NCI-H146 treated with DMSO at 0.1 percent for 48 hours (cell line): ENCODE measurements at regions not wholly inside any gene's neighbourhood (a gene's known extent, or its start where the extent isn't known, plus 50 kb on each side); places are given as distances from the start of the nearest gene placed in this dataset.
A peak's percentile ranks its signal among the peaks of the same experiment; 100 is the strongest.

Source experiments
- DNase-seq: peaks from one replicate; lab custom pipeline; 2025; ENCODE audit not compliant: unreplicated experiment; lab: John Stamatoyannopoulos, UW

- DNase-seq, result no peak
Observed at GRCh38 chr14:58833634-58834378, 196.0 kb downstream of the DACT1 start.

GRCh38 chr14:58836303-58836974 is 198.7 kb downstream of the DACT1 start:
- DNase-seq, result no peak

DNA sequence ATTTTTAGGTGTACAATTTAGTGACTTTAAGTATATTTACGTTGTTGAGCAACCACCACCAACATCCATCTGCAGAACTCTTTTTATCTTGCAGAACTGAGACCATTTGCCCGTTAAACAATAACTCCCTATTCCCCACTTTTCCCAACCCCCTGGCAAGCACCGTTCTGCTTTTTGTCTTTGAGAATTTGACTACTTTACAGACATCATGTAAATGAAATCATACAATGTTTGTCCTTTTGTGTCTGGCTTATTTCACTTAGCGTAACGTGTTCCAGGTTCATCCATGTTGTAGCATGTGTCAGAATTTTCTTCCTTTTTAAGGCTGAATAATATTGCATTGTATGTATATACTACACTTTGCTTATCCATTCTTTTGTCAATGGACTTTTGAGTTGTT is 201.5 kb downstream of the DACT1 start:
- DNase-seq, result no peak

- DNase-seq, result peak; percentile 30
Observed at GRCh38 chr14:58844544-58844943, 206.8 kb downstream of the DACT1 start.

- no peak for DNase-seq
Observed at GRCh38 chr14:58846682-58847465, 209.1 kb downstream of the DACT1 start.

- no peak for DNase-seq
Observed at GRCh38 chr14:58848365-58848764, 210.6 kb downstream of the DACT1 start.

GRCh38 chr14:58849601-58850000 is 211.8 kb downstream of the DACT1 start:
- no peak for DNase-seq

DNA sequence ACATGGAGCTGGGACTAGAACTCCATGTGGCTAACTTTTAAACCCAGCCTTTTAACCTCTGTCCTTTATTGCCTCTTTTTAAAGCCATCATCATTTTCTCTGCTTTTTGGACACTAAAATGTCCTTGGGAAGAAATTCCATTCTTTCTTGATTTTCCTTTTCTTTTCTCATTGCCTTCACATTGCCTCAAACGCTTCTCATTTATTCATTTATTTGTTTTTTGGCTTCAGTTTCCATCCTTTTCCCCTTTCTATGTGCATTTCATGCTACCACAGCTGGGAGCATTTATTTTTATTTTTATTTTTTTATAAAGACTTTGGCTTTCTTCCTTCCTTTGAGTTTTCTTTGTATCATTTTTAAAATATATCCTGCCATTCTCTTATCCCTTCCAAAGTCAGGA is 212.2 kb downstream of the DACT1 start:
- DNase-seq, result no peak

DNA sequence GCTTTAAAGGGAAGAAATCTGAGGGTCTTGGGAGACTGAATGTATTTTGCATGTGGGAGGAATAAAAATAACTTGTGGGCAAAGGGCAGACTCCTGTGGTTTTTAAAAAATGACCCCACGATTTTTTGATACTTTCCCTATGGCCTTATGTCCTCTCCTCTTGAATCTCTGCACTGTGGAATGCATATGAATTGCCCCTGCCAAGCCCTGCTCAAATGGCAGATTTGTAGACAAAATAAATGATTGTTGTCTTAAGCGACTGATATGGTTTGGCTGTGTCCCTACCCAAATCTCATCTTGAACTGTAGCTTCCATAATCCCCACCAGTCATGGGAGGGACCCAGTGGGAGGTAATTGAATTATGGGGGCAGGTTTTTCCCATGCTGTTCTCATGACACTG is 223.8 kb downstream of the DACT1 start:
- DNase-seq, result no peak

DNA sequence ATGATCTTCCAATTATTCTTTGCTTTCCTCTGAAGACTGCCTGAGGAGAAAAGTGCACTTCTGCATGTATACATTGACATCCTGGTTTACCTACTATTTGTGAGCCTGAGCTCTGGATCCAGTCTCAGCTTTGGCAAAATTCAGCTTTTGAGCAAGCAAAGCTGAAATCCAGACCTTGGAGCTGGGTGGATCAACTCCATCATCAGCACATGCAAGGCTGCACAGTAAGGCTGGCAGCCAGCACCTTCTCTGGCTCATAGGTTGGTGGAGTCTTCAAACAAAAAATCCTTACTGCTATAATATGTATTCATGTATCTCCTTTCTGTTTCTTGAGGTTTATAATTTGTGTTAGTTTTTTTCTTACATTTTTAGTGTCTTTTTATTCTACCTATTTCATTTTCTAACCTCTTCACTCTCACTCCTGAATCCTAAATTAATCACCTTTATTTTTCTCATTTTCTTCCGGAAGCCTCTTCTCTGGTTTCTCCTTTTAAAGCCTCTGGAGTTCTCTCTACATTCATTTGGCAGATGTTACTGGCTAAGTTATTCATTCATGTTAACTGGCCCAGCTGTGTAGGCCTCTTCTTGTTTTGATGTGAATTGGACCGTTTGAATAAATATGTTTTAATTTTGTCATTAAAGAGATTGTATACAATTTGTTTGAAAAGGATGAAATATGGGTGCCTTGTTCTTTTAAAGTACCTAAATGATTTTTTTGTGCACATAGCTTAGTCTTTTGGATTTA is 224.8 kb downstream of the DACT1 start:
- no peak for DNase-seq

- DNase-seq, result no peak
Observed at GRCh38 chr14:58863661-58864345, 226.0 kb downstream of the DACT1 start.

DNA sequence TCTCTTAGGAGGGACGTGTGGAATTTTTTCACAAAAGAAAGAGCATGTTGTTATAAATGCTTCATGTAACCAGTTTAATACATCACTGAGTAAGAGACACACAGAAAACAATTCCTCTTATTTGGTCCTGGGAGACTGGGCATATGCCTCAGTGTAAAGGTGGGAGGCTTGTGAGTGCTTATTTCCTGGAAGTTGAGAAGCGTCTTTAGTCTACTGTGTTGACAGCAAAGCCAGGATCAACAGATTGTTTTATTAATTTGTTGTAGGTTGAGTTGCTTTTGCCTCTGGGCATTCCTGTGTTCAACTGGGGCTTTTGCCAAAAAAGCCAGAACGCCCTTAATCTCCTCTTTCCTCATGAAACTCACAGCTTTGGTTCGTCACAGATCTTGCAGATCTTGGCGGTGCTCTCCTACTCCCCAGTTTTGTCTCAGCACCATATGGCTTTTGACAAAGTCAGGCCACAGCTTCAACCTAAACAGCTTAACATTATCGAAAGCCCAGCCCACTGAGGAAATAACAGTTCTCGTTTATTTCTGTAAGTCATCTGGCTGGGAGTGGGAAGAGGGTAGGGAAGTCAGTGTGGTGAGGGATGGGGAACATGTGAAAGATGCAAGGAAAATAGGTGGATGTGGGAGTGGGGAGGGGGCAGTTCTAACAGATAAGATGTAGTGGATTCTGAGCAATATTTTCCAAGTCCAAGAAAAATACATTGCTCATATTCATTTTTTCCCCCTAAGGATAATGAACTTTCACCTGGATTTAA is 227.2 kb downstream of the DACT1 start:
- DNase-seq, result no peak

GRCh38 chr14:58865514-58866281 is 227.9 kb downstream of the DACT1 start:
- no peak for DNase-seq

DNA sequence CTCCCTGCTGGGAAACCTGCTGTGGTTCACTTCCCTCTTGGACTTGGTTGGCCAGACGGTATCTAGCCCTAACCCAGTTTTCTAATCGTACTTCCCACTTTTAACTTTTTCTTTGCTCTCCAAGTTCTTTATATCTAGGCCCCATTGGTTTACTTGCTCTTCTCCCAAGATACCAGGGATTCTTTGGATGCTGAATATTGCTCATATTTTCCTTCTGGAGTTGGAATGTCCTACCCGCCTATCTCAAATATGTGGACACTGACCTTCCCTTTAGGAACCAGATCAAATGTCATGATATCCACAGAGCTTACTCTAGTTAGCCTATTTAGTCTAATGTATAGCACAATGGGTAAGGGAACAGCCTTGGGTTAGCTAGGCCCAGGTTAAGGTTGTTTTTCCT is 228.6 kb downstream of the DACT1 start:
- DNase-seq, result no peak

DNA sequence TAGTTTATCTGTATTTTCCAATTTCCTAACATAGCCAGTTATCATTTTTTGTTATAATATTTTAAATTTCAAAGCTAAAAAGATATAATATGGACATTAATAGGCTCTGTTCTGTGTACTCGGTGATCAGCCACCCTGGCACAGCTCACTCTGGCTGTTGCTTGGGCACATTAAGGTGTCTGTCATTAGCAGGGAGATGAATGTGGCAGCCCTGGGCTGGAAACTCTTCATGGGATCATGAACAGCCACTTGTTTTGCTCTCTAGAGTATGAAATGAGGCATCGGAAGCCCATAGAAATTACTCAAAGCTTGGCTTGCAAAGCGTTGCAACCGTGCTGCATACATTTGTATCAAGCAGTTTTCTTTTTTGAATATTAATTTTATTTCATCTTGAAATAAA is 233.2 kb downstream of the DACT1 start:
- no peak for DNase-seq

- DNase-seq, result no peak
Observed at GRCh38 chr14:58871573-58871972, 233.8 kb downstream of the DACT1 start.

GRCh38 chr14:58872061-58872460 is 234.3 kb downstream of the DACT1 start:
- no peak for DNase-seq

DNA sequence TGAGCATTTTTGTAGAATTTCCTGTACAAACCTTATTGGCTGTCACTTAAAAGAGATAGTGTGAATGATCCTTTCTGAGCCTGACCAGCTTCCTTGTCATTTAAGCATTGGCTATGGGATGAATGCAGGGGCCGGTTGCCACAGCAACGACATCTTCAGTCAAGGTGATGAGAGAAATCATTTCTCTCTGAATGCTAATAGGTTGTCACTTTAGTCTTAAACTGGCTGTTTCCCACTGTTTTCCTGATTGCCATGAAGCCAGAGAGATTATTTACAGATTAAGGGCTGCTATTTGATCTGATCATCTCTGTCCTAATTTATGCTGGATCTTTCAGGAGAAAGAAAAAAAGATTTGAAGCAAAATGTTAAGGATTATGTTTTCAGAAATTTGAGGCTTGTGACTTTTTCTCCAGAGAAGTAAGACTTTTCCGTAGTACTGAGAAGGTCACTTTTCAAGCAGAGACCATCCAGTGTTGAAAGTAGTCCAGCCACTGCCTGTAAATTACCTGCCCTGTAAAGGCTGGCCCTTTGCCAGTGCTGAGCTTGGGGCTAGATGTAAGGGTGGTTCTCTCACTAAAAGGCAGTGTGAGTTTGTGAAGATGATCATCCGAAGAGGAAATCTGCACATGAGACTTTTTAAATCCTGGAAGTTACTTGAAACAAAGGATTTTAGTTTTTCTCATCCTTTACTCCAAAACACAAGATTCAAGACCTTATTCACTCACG is 235.6 kb downstream of the DACT1 start:
- DNase-seq, result peak; percentile 53

GRCh38 chr14:58875613-58876012 is 237.9 kb downstream of the DACT1 start:
- no peak for DNase-seq
